Keratinocyte (primary cell): ENCODE measurements at regions not wholly inside any gene's neighbourhood (a gene's known extent, or its start where the extent isn't known, plus 50 kb on each side); places are given as distances from the start of the nearest gene placed in this dataset.

ENCODE experiments used
- EZH2 ChIP-seq: IDR thresholded peaks from one replicate; pipeline ENCODE4 v1.6.1; 2012; ENCODE audit warnings: inconsistent platforms, mild to moderate bottlenecking, low read length, moderate library complexity
- TF ChIP-seq, protein P1 (sequence below), 3 experiments: IDR thresholded peaks in 1 of 3; conservative IDR thresholded peaks in 1 of 3; optimal IDR thresholded peaks in 1 of 3; 2 replicates in 2 of 3; 3 replicates in 1 of 3; pipeline versions ENCODE3 to v1.5.1; 2011; ENCODE audit warnings: low read length in 3 of 3, mild to moderate bottlenecking in 3 of 3, moderate library complexity in 2 of 3, control low read depth in 1 of 3, inconsistent platforms in 1 of 3; ENCODE audit not compliant: insufficient read depth in 2 of 3; ENCODE audit errors: extremely low read depth in 1 of 3

DNA sequence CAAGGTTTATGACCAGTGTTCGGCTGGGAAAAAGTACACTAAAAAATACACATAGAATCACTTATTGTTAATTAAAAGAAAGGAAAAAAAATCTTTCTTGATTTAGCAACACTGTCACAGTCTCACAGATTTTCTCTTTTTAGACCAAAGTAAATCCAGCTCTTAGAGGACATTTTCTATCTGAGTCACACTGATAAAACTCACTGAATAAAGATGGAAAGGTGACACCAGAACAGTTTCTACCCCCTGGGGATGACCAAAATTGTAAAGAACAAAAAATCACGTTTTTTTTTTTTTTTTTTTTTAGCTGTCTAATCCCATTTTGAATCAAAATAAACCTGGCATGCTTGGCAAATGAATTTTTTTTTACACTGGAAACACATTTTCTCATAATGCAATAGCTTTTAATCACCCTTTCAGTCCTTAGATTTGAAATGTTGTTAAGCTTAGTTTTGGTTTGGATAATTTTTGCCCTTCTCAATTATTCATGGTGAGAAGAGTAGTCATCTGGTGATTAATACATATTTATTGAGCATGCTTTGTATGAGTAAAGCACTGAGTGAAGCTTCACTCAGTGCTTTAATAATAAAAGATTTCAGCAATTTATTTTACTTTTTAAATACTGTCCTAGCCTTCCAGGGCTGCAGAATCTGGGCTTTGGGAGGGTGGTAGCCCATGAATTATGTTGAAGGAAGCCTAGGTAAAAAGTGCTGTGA, 886.3 kb downstream of the SLC4A3 start:
- TF ChIP-seq, protein P1, sequence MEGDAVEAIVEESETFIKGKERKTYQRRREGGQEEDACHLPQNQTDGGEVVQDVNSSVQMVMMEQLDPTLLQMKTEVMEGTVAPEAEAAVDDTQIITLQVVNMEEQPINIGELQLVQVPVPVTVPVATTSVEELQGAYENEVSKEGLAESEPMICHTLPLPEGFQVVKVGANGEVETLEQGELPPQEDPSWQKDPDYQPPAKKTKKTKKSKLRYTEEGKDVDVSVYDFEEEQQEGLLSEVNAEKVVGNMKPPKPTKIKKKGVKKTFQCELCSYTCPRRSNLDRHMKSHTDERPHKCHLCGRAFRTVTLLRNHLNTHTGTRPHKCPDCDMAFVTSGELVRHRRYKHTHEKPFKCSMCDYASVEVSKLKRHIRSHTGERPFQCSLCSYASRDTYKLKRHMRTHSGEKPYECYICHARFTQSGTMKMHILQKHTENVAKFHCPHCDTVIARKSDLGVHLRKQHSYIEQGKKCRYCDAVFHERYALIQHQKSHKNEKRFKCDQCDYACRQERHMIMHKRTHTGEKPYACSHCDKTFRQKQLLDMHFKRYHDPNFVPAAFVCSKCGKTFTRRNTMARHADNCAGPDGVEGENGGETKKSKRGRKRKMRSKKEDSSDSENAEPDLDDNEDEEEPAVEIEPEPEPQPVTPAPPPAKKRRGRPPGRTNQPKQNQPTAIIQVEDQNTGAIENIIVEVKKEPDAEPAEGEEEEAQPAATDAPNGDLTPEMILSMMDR (optimal IDR thresholded peaks at IDR 0.05 in 1 of 3, IDR thresholded peaks at IDR 0.05 in 1 of 3, conservative IDR thresholded peaks at IDR 0.05 in 1 of 3; ENCODE audit: extremely low read depth in 1 of 3, insufficient read depth in 2 of 3, low read length in 3 of 3): no peak
- no peak for TF ChIP-seq EZH2
